GM23338 (cell line): ENCODE measurements at regions not wholly inside any gene's neighbourhood (a gene's known extent, or its start where the extent isn't known, plus 50 kb on each side); places are given as distances from the start of the nearest gene placed in this dataset. TPM values are rescaled to one million over a fixed set of nuclear protein-coding genes. Genes with fewer than 3 reads are reported as not detected.

Source experiments
- ATAC-seq: fragments of 200-7000 bp; cut with Tn5 transposase; 3 replicates; pipeline ENCODE4 v1.9.1; 2020
- DNase-seq: peaks from one replicate; pipeline ENCODE4 v3.0.0-alpha.2; 2015; ENCODE audit warnings: low spot score
- H2AFZ ChIP-seq: fragments of 200-600 bp; sonication (generic); 2 replicates; pipeline ENCODE4 v1.8.0; 2016; ENCODE audit warnings: antibody characterized with exemption, mild to moderate bottlenecking, moderate library complexity
- H3F3A ChIP-seq: fragments of 200-600 bp; sonication (generic); replicated peaks from 2 replicates; pipeline ENCODE4 v1.8.0; 2017; ENCODE audit warnings: antibody characterized with exemption, mixed run types, low read depth
- H3K27ac ChIP-seq: fragments of 200-600 bp; sonication (generic); 2 replicates; pipeline ENCODE4 v1.6.1; 2016; ENCODE audit warnings: low read depth
- H3K27me3 ChIP-seq: fragments of 200-600 bp; sonication (generic); 2 replicates; pipeline ENCODE4 v1.8.0; 2016; ENCODE audit warnings: mild to moderate bottlenecking, mixed run types, moderate library complexity; ENCODE audit not compliant: insufficient read depth
- H3K36me3 ChIP-seq: fragments of 200-600 bp; sonication (generic); 2 replicates; pipeline ENCODE4 v1.8.0; 2016; ENCODE audit warnings: mild to moderate bottlenecking; ENCODE audit not compliant: insufficient read depth
- H3K4me1 ChIP-seq: fragments of 200-600 bp; sonication (generic); 2 replicates; pipeline ENCODE4 v1.8.0; 2016; ENCODE audit warnings: mild to moderate bottlenecking, moderate library complexity; ENCODE audit not compliant: insufficient read depth
- H3K4me2 ChIP-seq: fragments of 200-600 bp; sonication (generic); 2 replicates; pipeline ENCODE4 v1.7.1; 2017; ENCODE audit warnings: mixed run types
- H3K4me3 ChIP-seq: fragments of 200-600 bp; sonication (generic); 2 replicates; pipeline ENCODE4 v1.6.1; 2016; ENCODE audit warnings: mixed run types
- H3K79me2 ChIP-seq: fragments of 200-600 bp; sonication (generic); replicated peaks from 2 replicates; pipeline ENCODE4 v1.8.0; 2017; ENCODE audit warnings: mild to moderate bottlenecking; ENCODE audit not compliant: insufficient read depth
- H3K9me2 ChIP-seq: fragments of 200-600 bp; sonication (generic); 2 replicates; pipeline ENCODE4 v1.8.0; 2017; ENCODE audit not compliant: insufficient read depth
- H4K20me1 ChIP-seq: fragments of 200-600 bp; sonication (generic); replicated peaks from 2 replicates; pipeline ENCODE4 v1.8.0; 2017; ENCODE audit warnings: mild to moderate bottlenecking; ENCODE audit not compliant: insufficient read depth
- H3K27ac Mint-ChIP-seq: 2 replicates; pipeline ENCODE4 v1.8.0; 2020; ENCODE audit warnings: inconsistent platforms, mild to moderate bottlenecking, moderate library complexity, mixed read lengths
- H3K27me3 Mint-ChIP-seq: 3 replicates; pipeline ENCODE4 v1.8.0; 2022; ENCODE audit warnings: low read depth, mild to moderate bottlenecking, moderate library complexity, mixed read lengths, inconsistent platforms; ENCODE audit not compliant: insufficient read depth, poor library complexity
- H3K36me3 Mint-ChIP-seq: 3 replicates; pipeline ENCODE4 v1.8.0; 2021; ENCODE audit warnings: low read depth, mild to moderate bottlenecking, inconsistent platforms, moderate library complexity, mixed read lengths
- H3K4me1 Mint-ChIP-seq: 3 replicates; pipeline ENCODE4 v1.8.0; 2020; ENCODE audit warnings: mild to moderate bottlenecking, inconsistent platforms, mixed read lengths
- H3K4me3 Mint-ChIP-seq: 3 replicates; pipeline ENCODE4 v1.8.0; 2021; ENCODE audit warnings: moderate library complexity, mild to moderate bottlenecking, inconsistent platforms, mixed read lengths
- H3K9me3 Mint-ChIP-seq: 3 replicates; pipeline ENCODE4 v1.8.0; 2020; ENCODE audit warnings: moderate library complexity, mild to moderate bottlenecking, inconsistent platforms, mixed read lengths
- CREB1 ChIP-seq: fragments of 250-450 bp; sonication (Bioruptor Pico); IDR thresholded peaks from 2 replicates; pipeline ENCODE4 v1.5.0; 2020; ENCODE audit warnings: low read depth, mild to moderate bottlenecking, moderate library complexity
- ETS1 ChIP-seq: IDR thresholded peaks from 2 replicates; pipeline ENCODE4 v1.6.1; 2016; ENCODE audit warnings: antibody characterized with exemption
- EZH2 ChIP-seq: fragments of 200-600 bp; sonication (generic); IDR thresholded peaks from one replicate; pipeline ENCODE4 v1.8.0; 2017; ENCODE audit warnings: antibody characterized with exemption, mild to moderate bottlenecking, low read depth; ENCODE audit not compliant: unreplicated experiment
- EZH2phosphoT487 ChIP-seq: fragments of 200-600 bp; sonication (generic); IDR thresholded peaks from one replicate; pipeline ENCODE4 v1.8.1; 2018; ENCODE audit warnings: antibody characterized with exemption; ENCODE audit not compliant: unreplicated experiment
- NANOG ChIP-seq: IDR thresholded peaks from 2 replicates; pipeline ENCODE4 v1.6.1; 2016; ENCODE audit warnings: antibody characterized with exemption, borderline replicate concordance
- POLR2AphosphoS5 ChIP-seq: IDR thresholded peaks from 2 replicates; pipeline ENCODE4 v1.6.1; 2016; ENCODE audit warnings: antibody characterized with exemption, low read depth
- STAT1 ChIP-seq: IDR thresholded peaks from one replicate; pipeline ENCODE4 v1.6.1; 2016; ENCODE audit warnings: antibody characterized with exemption; ENCODE audit not compliant: unreplicated experiment
- ZNF114 ChIP-seq: fragments of 250-450 bp; sonication (Bioruptor Pico); IDR thresholded peaks from 2 replicates; pipeline ENCODE4 v1.5.0; 2020; ENCODE audit warnings: mild to moderate bottlenecking, moderate library complexity
- ZNF331 ChIP-seq: fragments of 250-450 bp; sonication (Bioruptor Pico); IDR thresholded peaks from 2 replicates; pipeline ENCODE4 v1.5.0; 2020; ENCODE audit warnings: low read depth, mild to moderate bottlenecking, moderate library complexity
- small RNA-seq: library from RNA; depleted of rRNA; stranded (forward); fragments of <200 nt; gene quantifications from one replicate; pipeline ENCODE3, GENCODE V24; 2014; ENCODE audit warnings: low replicate concordance
- TF ChIP-seq, protein P1 (sequence below): fragments of 250-450 bp; sonication (Bioruptor Pico); IDR thresholded peaks from 2 replicates; pipeline ENCODE4 v1.5.0; 2020; ENCODE audit warnings: mild to moderate bottlenecking, moderate library complexity
- TF ChIP-seq, protein P2 (sequence below), 2 experiments: fragments of 200-600 bp in 1 of 2; sonication (generic) in 1 of 2; conservative IDR thresholded peaks; 2 replicates each; pipeline versions ENCODE4 v1.5.1 to v1.6.1; 2016 to 2017; ENCODE audit warnings: antibody characterized with exemption in 2 of 2, low read depth in 2 of 2, mild to moderate bottlenecking in 2 of 2, moderate library complexity in 1 of 2

DNA sequence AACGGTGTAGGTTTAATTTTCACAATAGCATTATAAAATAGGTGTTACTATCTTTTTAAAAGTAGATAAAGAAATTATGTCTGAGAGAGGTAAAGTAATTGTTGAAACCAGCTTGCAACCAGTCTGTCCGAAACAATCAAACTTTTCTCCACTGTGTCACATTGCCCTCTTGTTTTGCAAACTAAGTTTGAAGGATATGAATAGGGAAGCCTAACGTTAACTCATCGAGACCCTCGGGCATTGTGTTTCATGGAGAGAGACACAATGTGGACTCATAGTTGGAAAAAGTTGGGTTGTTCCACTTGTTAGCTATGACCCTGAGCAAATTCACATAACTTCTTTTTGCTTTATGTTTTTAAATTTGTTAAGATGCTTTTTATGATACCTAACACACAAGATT, 254.4 kb upstream of the IMPG1 start:
- Histone ChIP-seq H3K27ac (no peak overlapping the region), H3K79me2 (no peaks in the 10 kb centered on the region), H3K27me3 (no peaks in the 10 kb centered on the region), H2AFZ (no peak overlapping the region), H3K4me2 (peak overlapping the region; percentile 48; the same call in 1 of the 2 replicates), H3K4me3 (no peak overlapping the region), H4K20me1 (no peaks in the 10 kb centered on the region), H3K36me3 (no peaks in the 10 kb centered on the region), H3F3A (no peaks in the 10 kb centered on the region), H3K9me2 (no peaks in the 10 kb centered on the region), H3K4me1 (peaks cover 12% of the 10 kb centered on the region; the same call in 1 of the 2 replicates)
- ATAC-seq (peak; percentile 45; the same call in 1 of the 3 replicates), DNase-seq (peak; percentile 22)
- peaks cover 7% of the 10 kb centered on the region; the same call in 1 of the 3 replicates for H3K36me3 Mint-ChIP-seq
- H3K4me3 Mint-ChIP-seq = no peak overlapping the region
- no peaks in the 10 kb centered on the region for H3K27me3 Mint-ChIP-seq
- no peak overlapping the region for H3K27ac Mint-ChIP-seq
- TF ChIP-seq ZNF114 (no peak), STAT1 (no peak), POLR2AphosphoS5 (no peak), ZNF331 (CRISPR knock-in tag) (no peak), EZH2 (no peak), EZH2phosphoT487 (no peak), NANOG (no peak), ETS1 (no peak), CREB1 (no peak)
- TF ChIP-seq, protein P1, sequence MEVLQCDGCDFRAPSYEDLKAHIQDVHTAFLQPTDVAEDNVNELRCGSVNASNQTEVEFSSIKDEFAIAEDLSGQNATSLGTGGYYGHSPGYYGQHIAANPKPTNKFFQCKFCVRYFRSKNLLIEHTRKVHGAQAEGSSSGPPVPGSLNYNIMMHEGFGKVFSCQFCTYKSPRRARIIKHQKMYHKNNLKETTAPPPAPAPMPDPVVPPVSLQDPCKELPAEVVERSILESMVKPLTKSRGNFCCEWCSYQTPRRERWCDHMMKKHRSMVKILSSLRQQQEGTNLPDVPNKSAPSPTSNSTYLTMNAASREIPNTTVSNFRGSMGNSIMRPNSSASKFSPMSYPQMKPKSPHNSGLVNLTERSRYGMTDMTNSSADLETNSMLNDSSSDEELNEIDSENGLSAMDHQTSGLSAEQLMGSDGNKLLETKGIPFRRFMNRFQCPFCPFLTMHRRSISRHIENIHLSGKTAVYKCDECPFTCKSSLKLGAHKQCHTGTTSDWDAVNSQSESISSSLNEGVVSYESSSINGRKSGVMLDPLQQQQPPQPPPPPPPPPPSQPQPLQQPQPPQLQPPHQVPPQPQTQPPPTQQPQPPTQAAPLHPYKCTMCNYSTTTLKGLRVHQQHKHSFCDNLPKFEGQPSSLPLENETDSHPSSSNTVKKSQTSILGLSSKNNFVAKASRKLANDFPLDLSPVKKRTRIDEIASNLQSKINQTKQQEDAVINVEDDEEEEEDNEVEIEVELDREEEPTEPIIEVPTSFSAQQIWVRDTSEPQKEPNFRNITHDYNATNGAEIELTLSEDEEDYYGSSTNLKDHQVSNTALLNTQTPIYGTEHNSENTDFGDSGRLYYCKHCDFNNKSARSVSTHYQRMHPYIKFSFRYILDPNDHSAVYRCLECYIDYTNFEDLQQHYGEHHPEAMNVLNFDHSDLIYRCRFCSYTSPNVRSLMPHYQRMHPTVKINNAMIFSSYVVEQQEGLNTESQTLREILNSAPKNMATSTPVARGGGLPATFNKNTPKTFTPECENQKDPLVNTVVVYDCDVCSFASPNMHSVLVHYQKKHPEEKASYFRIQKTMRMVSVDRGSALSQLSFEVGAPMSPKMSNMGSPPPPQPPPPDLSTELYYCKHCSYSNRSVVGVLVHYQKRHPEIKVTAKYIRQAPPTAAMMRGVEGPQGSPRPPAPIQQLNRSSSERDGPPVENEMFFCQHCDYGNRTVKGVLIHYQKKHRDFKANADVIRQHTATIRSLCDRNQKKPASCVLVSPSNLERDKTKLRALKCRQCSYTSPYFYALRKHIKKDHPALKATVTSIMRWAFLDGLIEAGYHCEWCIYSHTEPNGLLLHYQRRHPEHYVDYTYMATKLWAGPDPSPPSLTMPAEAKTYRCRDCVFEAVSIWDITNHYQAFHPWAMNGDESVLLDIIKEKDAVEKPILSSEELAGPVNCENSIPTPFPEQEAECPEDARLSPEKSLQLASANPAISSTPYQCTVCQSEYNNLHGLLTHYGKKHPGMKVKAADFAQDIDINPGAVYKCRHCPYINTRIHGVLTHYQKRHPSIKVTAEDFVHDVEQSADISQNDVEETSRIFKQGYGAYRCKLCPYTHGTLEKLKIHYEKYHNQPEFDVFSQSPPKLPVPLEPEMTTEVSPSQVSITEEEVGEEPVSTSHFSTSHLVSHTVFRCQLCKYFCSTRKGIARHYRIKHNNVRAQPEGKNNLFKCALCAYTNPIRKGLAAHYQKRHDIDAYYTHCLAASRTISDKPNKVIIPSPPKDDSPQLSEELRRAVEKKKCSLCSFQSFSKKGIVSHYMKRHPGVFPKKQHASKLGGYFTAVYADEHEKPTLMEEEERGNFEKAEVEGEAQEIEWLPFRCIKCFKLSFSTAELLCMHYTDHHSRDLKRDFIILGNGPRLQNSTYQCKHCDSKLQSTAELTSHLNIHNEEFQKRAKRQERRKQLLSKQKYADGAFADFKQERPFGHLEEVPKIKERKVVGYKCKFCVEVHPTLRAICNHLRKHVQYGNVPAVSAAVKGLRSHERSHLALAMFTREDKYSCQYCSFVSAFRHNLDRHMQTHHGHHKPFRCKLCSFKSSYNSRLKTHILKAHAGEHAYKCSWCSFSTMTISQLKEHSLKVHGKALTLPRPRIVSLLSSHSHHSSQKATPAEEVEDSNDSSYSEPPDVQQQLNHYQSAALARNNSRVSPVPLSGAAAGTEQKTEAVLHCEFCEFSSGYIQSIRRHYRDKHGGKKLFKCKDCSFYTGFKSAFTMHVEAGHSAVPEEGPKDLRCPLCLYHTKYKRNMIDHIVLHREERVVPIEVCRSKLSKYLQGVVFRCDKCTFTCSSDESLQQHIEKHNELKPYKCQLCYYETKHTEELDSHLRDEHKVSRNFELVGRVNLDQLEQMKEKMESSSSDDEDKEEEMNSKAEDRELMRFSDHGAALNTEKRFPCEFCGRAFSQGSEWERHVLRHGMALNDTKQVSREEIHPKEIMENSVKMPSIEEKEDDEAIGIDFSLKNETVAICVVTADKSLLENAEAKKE (CRISPR knock-in tag) = no peak
- TF ChIP-seq, protein P2, sequence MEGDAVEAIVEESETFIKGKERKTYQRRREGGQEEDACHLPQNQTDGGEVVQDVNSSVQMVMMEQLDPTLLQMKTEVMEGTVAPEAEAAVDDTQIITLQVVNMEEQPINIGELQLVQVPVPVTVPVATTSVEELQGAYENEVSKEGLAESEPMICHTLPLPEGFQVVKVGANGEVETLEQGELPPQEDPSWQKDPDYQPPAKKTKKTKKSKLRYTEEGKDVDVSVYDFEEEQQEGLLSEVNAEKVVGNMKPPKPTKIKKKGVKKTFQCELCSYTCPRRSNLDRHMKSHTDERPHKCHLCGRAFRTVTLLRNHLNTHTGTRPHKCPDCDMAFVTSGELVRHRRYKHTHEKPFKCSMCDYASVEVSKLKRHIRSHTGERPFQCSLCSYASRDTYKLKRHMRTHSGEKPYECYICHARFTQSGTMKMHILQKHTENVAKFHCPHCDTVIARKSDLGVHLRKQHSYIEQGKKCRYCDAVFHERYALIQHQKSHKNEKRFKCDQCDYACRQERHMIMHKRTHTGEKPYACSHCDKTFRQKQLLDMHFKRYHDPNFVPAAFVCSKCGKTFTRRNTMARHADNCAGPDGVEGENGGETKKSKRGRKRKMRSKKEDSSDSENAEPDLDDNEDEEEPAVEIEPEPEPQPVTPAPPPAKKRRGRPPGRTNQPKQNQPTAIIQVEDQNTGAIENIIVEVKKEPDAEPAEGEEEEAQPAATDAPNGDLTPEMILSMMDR (conservative IDR thresholded peaks at IDR 0.05; ENCODE audit: low read depth in 2 of 2) = no peak
- peaks cover 9% of the 10 kb centered on the region; the same call in 2 of the 3 replicates for H3K4me1 Mint-ChIP-seq
- H3K9me3 Mint-ChIP-seq = peaks cover 9% of the 10 kb centered on the region; the same call in 2 of the 3 replicates

Small RNAs in the stretch of these regions (small RNA-seq; reads per million reads assigned to genes)
- gene AL365222.1 (not detected), gene RNU6-261P (not detected), gene RNU6-84P (not detected)
